Keratinocyte (primary cell): ENCODE measurements at regions not wholly inside any gene's neighbourhood (a gene's known extent, or its start where the extent isn't known, plus 50 kb on each side); places are given as distances from the start of the nearest gene placed in this dataset.

ENCODE experiments used
- DNase-seq: peaks from one replicate; pipeline ENCODE4 v3.0.0-alpha.2; 2011; ENCODE audit warnings: low read depth, missing footprints, low spot score
- FAIRE-seq: peaks from 2 replicates; lab custom pipeline; 2011; peaks lifted over from hg19 to GRCh38; lab: Jason Lieb, UNC
- H2AFZ ChIP-seq: 2 replicates; pipeline ENCODE4 v1.6.0; 2012; ENCODE audit warnings: low read length, control low read depth, inconsistent platforms; ENCODE audit not compliant: control insufficient read depth
- H3K27ac ChIP-seq: 2 replicates; pipeline ENCODE4 v1.5.1; 2011; ENCODE audit warnings: low read length; ENCODE audit not compliant: control insufficient read depth, insufficient read depth
- H3K27me3 ChIP-seq: 3 replicates; pipeline ENCODE4 v1.6.0; 2011; ENCODE audit warnings: low read length; ENCODE audit not compliant: control insufficient read depth, insufficient read depth; ENCODE audit errors: extremely low read depth
- H3K36me3 ChIP-seq, 2 experiments: 2 replicates in 1 of 2; 3 replicates in 1 of 2; pipeline ENCODE4 v1.5.1; 2011; ENCODE audit warnings: low read length in 2 of 2, mild to moderate bottlenecking in 1 of 2; ENCODE audit not compliant: control insufficient read depth in 2 of 2, insufficient read depth in 2 of 2; ENCODE audit errors: extremely low read depth in 1 of 2
- H3K4me1 ChIP-seq: 3 replicates; pipeline ENCODE4 v1.5.1; 2011; ENCODE audit warnings: low read length; ENCODE audit not compliant: control insufficient read depth, insufficient read depth; ENCODE audit errors: extremely low read depth
- H3K4me2 ChIP-seq: 3 replicates; pipeline ENCODE4 v1.6.0; 2011; ENCODE audit warnings: low read depth, low read length; ENCODE audit not compliant: control insufficient read depth, insufficient read depth; ENCODE audit errors: extremely low read depth
- H3K4me3 ChIP-seq, 3 experiments: fragments of 200-600 bp in 1 of 3; sonication (generic) in 1 of 3; 2 replicates in 2 of 3; 3 replicates in 1 of 3; pipeline ENCODE4 v1.5.1; 2011 to 2016; ENCODE audit warnings: low read length in 3 of 3, mild to moderate bottlenecking in 3 of 3, control low read depth in 2 of 3, inconsistent platforms in 1 of 3, low read depth in 1 of 3, mixed read lengths in 1 of 3, mixed run types in 1 of 3, moderate library complexity in 1 of 3; ENCODE audit not compliant: control insufficient read depth in 2 of 3, insufficient read depth in 2 of 3; ENCODE audit errors: extremely low read depth in 1 of 3
- H3K79me2 ChIP-seq: 2 replicates; pipeline ENCODE4 v1.6.0; 2012; ENCODE audit warnings: low read length; ENCODE audit not compliant: control insufficient read depth, insufficient read depth
- H3K9ac ChIP-seq: 3 replicates; pipeline ENCODE4 v1.6.0; 2011; ENCODE audit warnings: low read length; ENCODE audit not compliant: control insufficient read depth, insufficient read depth; ENCODE audit errors: extremely low read depth
- H3K9me1 ChIP-seq: 3 replicates; pipeline ENCODE4 v1.6.0; 2011; ENCODE audit warnings: low read length; ENCODE audit not compliant: control insufficient read depth, insufficient read depth; ENCODE audit errors: extremely low read depth
- H3K9me3 ChIP-seq: 2 replicates; pipeline ENCODE4 v1.5.1; 2012; ENCODE audit warnings: low read depth, low read length; ENCODE audit not compliant: control insufficient read depth
- H4K20me1 ChIP-seq: 3 replicates; pipeline ENCODE4 v1.6.0; 2011; ENCODE audit warnings: low read length; ENCODE audit not compliant: control insufficient read depth, insufficient read depth; ENCODE audit errors: extremely low read depth
- CTCF ChIP-seq, 3 experiments: IDR thresholded peaks in 1 of 3; conservative IDR thresholded peaks in 1 of 3; optimal IDR thresholded peaks in 1 of 3; 2 replicates in 2 of 3; 3 replicates in 1 of 3; pipeline versions ENCODE3 to v1.5.1; 2011; ENCODE audit warnings: low read length in 3 of 3, mild to moderate bottlenecking in 3 of 3, moderate library complexity in 2 of 3, control low read depth in 1 of 3, inconsistent platforms in 1 of 3; ENCODE audit not compliant: insufficient read depth in 2 of 3; ENCODE audit errors: extremely low read depth in 1 of 3
- EZH2 ChIP-seq: IDR thresholded peaks from one replicate; pipeline ENCODE4 v1.6.1; 2012; ENCODE audit warnings: inconsistent platforms, mild to moderate bottlenecking, low read length, moderate library complexity
- dilution Hi-C: fragments of 300-500 bp; cut with MboI; formaldehyde crosslinking; loops from one replicate; pipeline ENCODE4 v1.7.0; 2020; ENCODE audit warnings: low sequenced_read_pairs; ENCODE audit not compliant: extremely low pct_ligation_motif_present

GRCh38 chr3:124393340-124393739 lies 336.9 kb upstream of the UMPS start:
- H4K20me1 ChIP-seq = no peaks in the 10 kb centered on the region
- H3K79me2 ChIP-seq = no peaks in the 10 kb centered on the region
- H3K4me1 ChIP-seq = no peaks in the 10 kb centered on the region
- no peaks in the 10 kb centered on the region for H3K9me3 ChIP-seq
- DNase-seq (no peak), FAIRE-seq (no peak)
- H3K36me3 ChIP-seq = no peaks in the 10 kb centered on the region
- no peak overlapping the region for H3K4me2 ChIP-seq
- H3K27ac ChIP-seq = no peak overlapping the region
- H3K9ac ChIP-seq = no peak overlapping the region
- no peaks in the 10 kb centered on the region for H3K27me3 ChIP-seq
- TF ChIP-seq EZH2 (no peak), CTCF (optimal IDR thresholded peaks at IDR 0.05 in 1 of 3, IDR thresholded peaks at IDR 0.05 in 1 of 3, conservative IDR thresholded peaks at IDR 0.05 in 1 of 3; ENCODE audit: extremely low read depth in 1 of 3, insufficient read depth in 2 of 3, low read length in 3 of 3) (no peak)
- no peaks in the 10 kb centered on the region for H3K9me1 ChIP-seq
- no peak overlapping the region for H2AFZ ChIP-seq
- dilution Hi-C loops = no loop called here
- H3K4me3 ChIP-seq = no peak overlapping the region

GRCh38 chr3:124395162-124395561 lies 335.1 kb upstream of the UMPS start:
- Histone ChIP-seq H4K20me1 (no peaks in the 10 kb centered on the region), H2AFZ (no peak overlapping the region), H3K4me2 (no peak overlapping the region), H3K9me3 (no peaks in the 10 kb centered on the region), H3K27me3 (no peaks in the 10 kb centered on the region), H3K9ac (no peak overlapping the region), H3K36me3 (no peaks in the 10 kb centered on the region), H3K27ac (no peak overlapping the region), H3K79me2 (no peaks in the 10 kb centered on the region), H3K4me1 (no peaks in the 10 kb centered on the region), H3K4me3 (no peak overlapping the region), H3K9me1 (no peaks in the 10 kb centered on the region)
- no peak for FAIRE-seq
- dilution Hi-C loops = no loop called here
- DNase-seq = no peak
- TF ChIP-seq CTCF (optimal IDR thresholded peaks at IDR 0.05 in 1 of 3, IDR thresholded peaks at IDR 0.05 in 1 of 3, conservative IDR thresholded peaks at IDR 0.05 in 1 of 3; ENCODE audit: extremely low read depth in 1 of 3, insufficient read depth in 2 of 3, low read length in 3 of 3) = no peak
- TF ChIP-seq EZH2 = no peak
